OCI-LY7 (cell line): ENCODE measurements at regions not wholly inside any gene's neighbourhood (a gene's known extent, or its start where the extent isn't known, plus 50 kb on each side); places are given as distances from the start of the nearest gene placed in this dataset.

Experiments used
- CTCF ChIP-seq: fragments of 200-600 bp; sonication (generic); conservative IDR thresholded peaks from 2 replicates; pipeline ENCODE4 v1.5.1; 2014; ENCODE audit warnings: mild to moderate bottlenecking, antibody characterized with exemption, low read length, moderate library complexity, mixed read lengths
- EZH2phosphoT487 ChIP-seq: fragments of 200-600 bp; sonication (generic); IDR thresholded peaks from 2 replicates; pipeline ENCODE4 v1.6.1; 2018; ENCODE audit warnings: low read depth, borderline replicate concordance, mild to moderate bottlenecking, mixed run types, antibody characterized with exemption, low read length, moderate library complexity, mixed read lengths

GRCh38 chr5:14009575-14009974 is 65.1 kb upstream of the DNAH5 start:
- TF ChIP-seq CTCF (no peak), EZH2phosphoT487 (no peak)
